ENCODE measurements at regions not wholly inside any gene's neighbourhood (a gene's known extent, or its start where the extent isn't known, plus 50 kb on each side); places are given as distances from the start of the nearest gene placed in this dataset.

GRCh38 chr15:62559381-62559733, 394.3 kb upstream of the C2CD4B start:
- DNase-seq (ENCODE audit: low spot score) = no peak
- no peak for TF ChIP-seq CTCF (IDR thresholded peaks at IDR 0.05; ENCODE audit: extremely low read depth, missing control alignments)

- TF ChIP-seq CTCF (IDR thresholded peaks at IDR 0.05; ENCODE audit: extremely low read depth, missing control alignments) = no peak
- no peak for DNase-seq (ENCODE audit: low spot score)
Observed at GRCh38 chr15:62561059-62561519, 396.0 kb upstream of the C2CD4B start.

- no peak for TF ChIP-seq CTCF (IDR thresholded peaks at IDR 0.05; ENCODE audit: extremely low read depth, missing control alignments)
- no peak for DNase-seq (ENCODE audit: low spot score)
Observed at GRCh38 chr15:62561571-62561970, 396.5 kb upstream of the C2CD4B start.

GRCh38 chr15:62564886-62565633, 400.0 kb upstream of the C2CD4B start:
- DNase-seq (ENCODE audit: low spot score) = no peak
- TF ChIP-seq CTCF (IDR thresholded peaks at IDR 0.05; ENCODE audit: extremely low read depth, missing control alignments) = no peak

- TF ChIP-seq CTCF (IDR thresholded peaks at IDR 0.05; ENCODE audit: extremely low read depth, missing control alignments) = no peak
- DNase-seq (ENCODE audit: low spot score) = no peak
Observed at GRCh38 chr15:62565634-62566026, 400.5 kb upstream of the C2CD4B start.

GRCh38 chr15:62566248-62566647, 401.2 kb upstream of the C2CD4B start:
- TF ChIP-seq CTCF (IDR thresholded peaks at IDR 0.05; ENCODE audit: extremely low read depth, missing control alignments) = no peak
- DNase-seq (ENCODE audit: low spot score) = no peak

GRCh38 chr15:62567501-62567900, 402.4 kb upstream of the C2CD4B start:
- TF ChIP-seq CTCF (IDR thresholded peaks at IDR 0.05; ENCODE audit: extremely low read depth, missing control alignments) = no peak
- no peak for DNase-seq (ENCODE audit: low spot score)
